ENCODE measurements at regions not wholly inside any gene's neighbourhood (a gene's known extent, or its start where the extent isn't known, plus 50 kb on each side); places are given as distances from the start of the nearest gene placed in this dataset.
A peak's percentile ranks its signal among the peaks of the same experiment; 100 is the strongest.

DNA sequence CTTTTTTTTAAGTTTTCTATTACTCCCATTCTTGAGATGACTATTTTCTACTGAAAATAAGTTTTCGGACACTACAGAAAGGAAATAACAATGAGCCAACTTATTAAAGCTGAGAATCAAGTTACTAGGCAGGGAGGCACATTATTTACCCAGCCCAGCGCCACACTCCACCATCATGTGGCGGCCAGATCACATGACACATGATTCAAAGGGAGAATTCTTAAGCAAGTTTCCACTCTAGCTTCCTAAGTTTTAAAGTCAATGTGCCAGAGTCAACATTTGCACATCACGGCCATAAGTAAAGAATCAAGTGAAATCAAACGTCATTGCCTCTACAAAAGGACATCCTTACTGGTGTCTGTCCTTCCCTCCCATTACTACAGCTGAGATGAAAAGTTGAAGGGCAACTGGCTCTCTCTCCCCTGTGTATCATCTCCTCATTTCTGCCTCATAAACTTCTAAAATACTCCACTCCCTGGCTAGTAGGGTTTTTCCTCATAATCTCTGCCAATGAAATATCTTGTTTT, 81.7 kb downstream of the KLF12 start:
- H3K4me1 Mint-ChIP-seq: peaks cover 39% of the 10 kb centered on the region
- H3K9me3 Mint-ChIP-seq: peaks cover under 1% of the 10 kb centered on the region
- no peak overlapping the region for H3K4me3 Mint-ChIP-seq
- TF ChIP-seq, protein P1, sequence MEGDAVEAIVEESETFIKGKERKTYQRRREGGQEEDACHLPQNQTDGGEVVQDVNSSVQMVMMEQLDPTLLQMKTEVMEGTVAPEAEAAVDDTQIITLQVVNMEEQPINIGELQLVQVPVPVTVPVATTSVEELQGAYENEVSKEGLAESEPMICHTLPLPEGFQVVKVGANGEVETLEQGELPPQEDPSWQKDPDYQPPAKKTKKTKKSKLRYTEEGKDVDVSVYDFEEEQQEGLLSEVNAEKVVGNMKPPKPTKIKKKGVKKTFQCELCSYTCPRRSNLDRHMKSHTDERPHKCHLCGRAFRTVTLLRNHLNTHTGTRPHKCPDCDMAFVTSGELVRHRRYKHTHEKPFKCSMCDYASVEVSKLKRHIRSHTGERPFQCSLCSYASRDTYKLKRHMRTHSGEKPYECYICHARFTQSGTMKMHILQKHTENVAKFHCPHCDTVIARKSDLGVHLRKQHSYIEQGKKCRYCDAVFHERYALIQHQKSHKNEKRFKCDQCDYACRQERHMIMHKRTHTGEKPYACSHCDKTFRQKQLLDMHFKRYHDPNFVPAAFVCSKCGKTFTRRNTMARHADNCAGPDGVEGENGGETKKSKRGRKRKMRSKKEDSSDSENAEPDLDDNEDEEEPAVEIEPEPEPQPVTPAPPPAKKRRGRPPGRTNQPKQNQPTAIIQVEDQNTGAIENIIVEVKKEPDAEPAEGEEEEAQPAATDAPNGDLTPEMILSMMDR (IDR thresholded peaks at IDR 0.05; ENCODE audit: unreplicated experiment): no peak
- no peak overlapping the region for H3K27ac Mint-ChIP-seq
- peaks cover 1% of the 10 kb centered on the region for H3K36me3 Mint-ChIP-seq
- no peak for DNase-seq (ENCODE audit: low spot score in 2 of 2, unreplicated experiment in 2 of 2)
- no peaks in the 10 kb centered on the region for H3K27me3 Mint-ChIP-seq (ENCODE audit: low read depth)

DNA sequence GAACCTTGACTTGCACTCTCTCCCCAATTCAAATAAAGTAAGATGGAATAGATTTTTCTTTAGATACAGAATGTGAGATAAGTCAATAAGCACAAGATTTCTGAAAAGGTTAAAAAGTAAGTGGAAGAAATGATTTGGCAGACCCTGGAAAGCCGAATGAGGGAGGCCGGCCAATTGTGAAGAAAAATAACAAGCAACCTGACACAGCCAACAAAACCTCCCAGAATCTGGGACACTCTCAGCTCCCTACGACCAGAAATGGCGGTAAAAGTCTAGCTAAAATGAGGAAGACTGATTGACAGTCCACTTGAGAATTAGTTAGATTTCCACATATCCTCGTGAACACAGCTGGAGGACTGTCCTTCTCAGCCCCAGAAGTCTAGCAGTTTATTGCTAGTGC, 85.4 kb downstream of the KLF12 start:
- Mint-ChIP-seq H3K36me3 (peaks cover 4% of the 10 kb centered on the region), H3K9me3 (peaks cover 4% of the 10 kb centered on the region), H3K4me3 (no peak overlapping the region), H3K27me3 (ENCODE audit: low read depth) (no peaks in the 10 kb centered on the region), H3K4me1 (peaks cover 25% of the 10 kb centered on the region), H3K27ac (peak overlapping the region; percentile 86)
- TF ChIP-seq, protein P1 (IDR thresholded peaks at IDR 0.05; ENCODE audit: unreplicated experiment): no peak
- no peak for DNase-seq (ENCODE audit: low spot score in 2 of 2, unreplicated experiment in 2 of 2)

DNA sequence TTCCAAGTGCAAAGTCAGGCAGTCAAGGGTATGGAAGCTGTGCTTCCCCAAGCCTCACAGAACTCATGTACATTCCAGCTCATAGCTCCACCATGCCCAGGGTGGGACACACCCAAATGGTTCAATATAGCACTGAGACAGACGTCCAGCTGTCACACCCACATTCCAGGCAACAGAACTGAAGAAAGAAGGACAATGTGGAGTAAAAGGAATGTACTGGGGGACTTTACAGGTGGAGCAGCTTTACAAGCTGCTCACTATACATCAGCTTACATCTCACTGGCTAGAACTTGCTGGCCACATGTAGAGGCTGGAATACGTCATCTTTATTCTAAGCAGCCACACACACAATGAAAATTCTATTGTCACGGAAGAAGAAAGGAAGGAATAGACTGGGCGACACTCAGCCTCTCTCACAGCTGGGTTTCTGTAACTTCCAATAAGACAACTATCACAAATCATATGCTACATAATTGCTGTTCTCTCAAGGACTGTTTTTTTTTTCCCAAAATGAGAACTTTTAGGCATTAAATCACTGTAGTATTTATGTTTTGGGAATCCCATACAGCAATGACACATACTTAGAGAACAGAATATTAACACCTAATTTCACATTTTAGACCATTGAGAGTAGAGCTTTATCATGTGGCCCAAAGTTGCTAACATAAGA, 86.1 kb downstream of the KLF12 start:
- H3K4me3 Mint-ChIP-seq: no peak overlapping the region
- peaks cover 4% of the 10 kb centered on the region for H3K9me3 Mint-ChIP-seq
- H3K36me3 Mint-ChIP-seq: peaks cover 4% of the 10 kb centered on the region
- TF ChIP-seq, protein P1 (IDR thresholded peaks at IDR 0.05; ENCODE audit: unreplicated experiment): no peak
- peak overlapping the region; percentile 86 for H3K27ac Mint-ChIP-seq
- peaks cover 29% of the 10 kb centered on the region for H3K4me1 Mint-ChIP-seq
- no peak for DNase-seq (ENCODE audit: low spot score in 2 of 2, unreplicated experiment in 2 of 2)
- no peaks in the 10 kb centered on the region for H3K27me3 Mint-ChIP-seq (ENCODE audit: low read depth)

DNA sequence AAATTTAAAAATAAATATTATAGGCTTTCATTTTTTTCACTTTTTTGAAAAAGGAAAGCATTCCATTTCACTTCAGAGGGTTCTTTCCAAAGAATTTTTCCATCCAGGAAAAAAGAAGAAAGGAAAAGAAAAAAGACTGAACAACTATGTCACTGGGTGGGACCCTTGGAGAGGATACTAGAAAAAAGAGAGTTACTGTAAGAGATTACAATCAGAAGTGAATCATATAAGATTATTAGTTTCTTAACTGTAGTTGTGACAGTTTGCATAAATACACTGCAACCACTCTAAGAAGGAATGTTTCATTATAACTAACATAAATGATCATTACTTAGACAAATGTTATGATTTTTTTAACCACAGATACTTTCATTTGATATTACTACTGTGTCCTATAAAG, 87.8 kb downstream of the KLF12 start:
- peaks cover 4% of the 10 kb centered on the region for H3K36me3 Mint-ChIP-seq
- no peak overlapping the region for H3K27ac Mint-ChIP-seq
- H3K4me1 Mint-ChIP-seq: peaks cover 39% of the 10 kb centered on the region
- TF ChIP-seq, protein P1 (IDR thresholded peaks at IDR 0.05; ENCODE audit: unreplicated experiment): no peak
- no peaks in the 10 kb centered on the region for H3K27me3 Mint-ChIP-seq (ENCODE audit: low read depth)
- H3K4me3 Mint-ChIP-seq: no peak overlapping the region
- peaks cover 4% of the 10 kb centered on the region for H3K9me3 Mint-ChIP-seq
- no peak for DNase-seq (ENCODE audit: low spot score in 2 of 2, unreplicated experiment in 2 of 2)

DNA sequence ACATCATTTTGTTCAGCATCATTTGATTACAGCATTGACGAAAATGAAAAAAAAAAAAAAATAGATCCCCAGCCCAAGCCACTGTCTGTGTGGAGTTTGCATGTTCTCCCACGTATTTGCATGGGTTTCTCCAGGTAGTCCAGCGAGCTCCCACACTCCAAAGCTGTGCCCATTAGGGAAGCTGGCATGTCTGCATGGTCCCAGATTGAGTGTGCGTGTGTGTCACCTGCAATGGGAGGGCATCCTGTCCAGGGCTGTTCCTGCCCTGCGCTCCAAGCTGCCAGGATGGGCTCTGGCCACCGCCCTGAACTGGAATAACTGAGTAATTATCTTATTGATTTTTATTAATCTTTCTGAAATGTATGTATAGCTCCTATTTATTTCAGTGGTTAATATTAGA, 88.6 kb downstream of the KLF12 start:
- no peak for DNase-seq (ENCODE audit: low spot score in 2 of 2, unreplicated experiment in 2 of 2)
- TF ChIP-seq, protein P1 (IDR thresholded peaks at IDR 0.05; ENCODE audit: unreplicated experiment): no peak
- peaks cover 4% of the 10 kb centered on the region for H3K9me3 Mint-ChIP-seq
- H3K4me1 Mint-ChIP-seq: peaks cover 43% of the 10 kb centered on the region
- H3K4me3 Mint-ChIP-seq: no peak overlapping the region
- peaks cover 4% of the 10 kb centered on the region for H3K36me3 Mint-ChIP-seq
- no peaks in the 10 kb centered on the region for H3K27me3 Mint-ChIP-seq (ENCODE audit: low read depth)
- H3K27ac Mint-ChIP-seq: no peak overlapping the region

Data from mesothelial cell of epicardium (in vitro differentiated cells).